GM13977 (cell line): ENCODE measurements at regions not wholly inside any gene's neighbourhood (a gene's known extent, or its start where the extent isn't known, plus 50 kb on each side); places are given as distances from the start of the nearest gene placed in this dataset.

Experiments used
- DNase-seq: peaks from one replicate; pipeline ENCODE4 v3.0.0; 2012; ENCODE audit warnings: low spot score
- in situ Hi-C: fragments of 300-500 bp; cut with MboI; formaldehyde crosslinking; loops from one replicate; pipeline ENCODE4 v1.12.0; 2022; ENCODE audit warnings: low sequenced_read_pairs, low pct_unique_long_range_greater_than_20kb, mixed read lengths, inconsistent platforms; ENCODE audit not compliant: unreplicated experiment
- TF ChIP-seq, protein P1 (sequence below): IDR thresholded peaks from 2 replicates; pipeline ENCODE4 v1.5.1; 2012; ENCODE audit warnings: mild to moderate bottlenecking, control low read depth; ENCODE audit not compliant: insufficient read depth; ENCODE audit errors: extremely low read depth, missing control alignments

DNA sequence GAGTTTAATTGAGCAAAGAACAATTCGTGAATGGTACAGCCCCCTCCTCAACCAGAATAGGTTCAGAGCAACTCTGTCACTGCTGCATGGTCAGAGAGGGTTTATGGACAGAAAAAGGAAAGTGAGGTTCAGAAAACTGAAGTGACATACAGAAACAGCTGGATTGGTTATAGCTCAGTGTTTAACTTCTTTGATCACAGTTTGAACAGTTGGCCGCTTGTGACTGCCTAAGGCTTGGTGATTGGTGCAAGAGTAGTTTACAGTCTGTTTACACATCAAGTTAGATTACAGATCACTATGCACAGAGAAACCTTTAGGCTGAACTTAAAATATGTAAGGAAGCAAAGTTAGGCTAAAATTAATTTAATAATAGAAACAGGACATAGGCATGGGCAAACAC lies 459.2 kb downstream of the KCNJ3 start:
- TF ChIP-seq, protein P1, sequence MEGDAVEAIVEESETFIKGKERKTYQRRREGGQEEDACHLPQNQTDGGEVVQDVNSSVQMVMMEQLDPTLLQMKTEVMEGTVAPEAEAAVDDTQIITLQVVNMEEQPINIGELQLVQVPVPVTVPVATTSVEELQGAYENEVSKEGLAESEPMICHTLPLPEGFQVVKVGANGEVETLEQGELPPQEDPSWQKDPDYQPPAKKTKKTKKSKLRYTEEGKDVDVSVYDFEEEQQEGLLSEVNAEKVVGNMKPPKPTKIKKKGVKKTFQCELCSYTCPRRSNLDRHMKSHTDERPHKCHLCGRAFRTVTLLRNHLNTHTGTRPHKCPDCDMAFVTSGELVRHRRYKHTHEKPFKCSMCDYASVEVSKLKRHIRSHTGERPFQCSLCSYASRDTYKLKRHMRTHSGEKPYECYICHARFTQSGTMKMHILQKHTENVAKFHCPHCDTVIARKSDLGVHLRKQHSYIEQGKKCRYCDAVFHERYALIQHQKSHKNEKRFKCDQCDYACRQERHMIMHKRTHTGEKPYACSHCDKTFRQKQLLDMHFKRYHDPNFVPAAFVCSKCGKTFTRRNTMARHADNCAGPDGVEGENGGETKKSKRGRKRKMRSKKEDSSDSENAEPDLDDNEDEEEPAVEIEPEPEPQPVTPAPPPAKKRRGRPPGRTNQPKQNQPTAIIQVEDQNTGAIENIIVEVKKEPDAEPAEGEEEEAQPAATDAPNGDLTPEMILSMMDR: no peak
- in situ Hi-C loops: no loop called here
- DNase-seq: no peak

DNA sequence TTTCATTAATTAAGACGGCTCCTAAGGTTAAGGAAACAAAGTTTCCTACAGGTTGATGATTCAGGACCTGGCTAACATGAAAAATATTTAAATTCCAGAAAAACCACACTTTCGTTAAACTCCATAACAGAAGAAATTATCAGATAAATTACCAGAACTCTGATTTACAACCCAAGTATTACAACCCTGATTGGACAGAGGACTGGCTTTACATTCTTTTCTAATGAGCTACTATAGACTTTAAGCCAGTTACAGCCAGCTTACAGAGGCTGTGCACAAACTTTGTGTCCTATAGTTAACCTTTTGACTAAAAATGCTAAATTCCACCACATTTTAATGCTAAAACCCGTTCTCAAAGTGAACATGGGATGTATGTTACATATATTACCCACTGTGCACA lies 458.6 kb downstream of the KCNJ3 start:
- in situ Hi-C loops: no loop called here
- TF ChIP-seq, protein P1: no peak

DNA sequence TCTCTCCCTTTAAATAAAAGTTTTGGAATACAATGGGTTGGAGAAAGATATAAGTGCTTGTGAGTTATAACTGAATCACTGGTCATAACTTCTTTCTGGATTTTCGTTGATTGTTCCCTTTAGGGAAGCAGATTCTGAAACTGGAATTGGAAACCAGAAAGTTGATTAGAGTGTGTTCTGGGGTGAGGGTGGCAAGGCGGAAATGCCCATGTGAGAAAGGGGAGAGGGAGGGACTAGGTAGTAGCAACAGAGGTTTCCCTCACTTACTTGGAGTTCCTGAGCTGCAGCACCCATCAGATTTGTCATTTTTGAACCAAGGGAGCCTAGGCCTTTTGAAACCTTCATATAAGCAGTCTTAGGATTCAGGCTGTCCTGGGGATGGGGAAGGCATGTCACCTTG lies 453.4 kb downstream of the KCNJ3 start:
- no peak for DNase-seq
- TF ChIP-seq, protein P1: no peak
- in situ Hi-C loops: no loop called here

More for the DNA sequence above, 458.6 kb downstream of the KCNJ3 start:
- DNase-seq: no peak

DNA sequence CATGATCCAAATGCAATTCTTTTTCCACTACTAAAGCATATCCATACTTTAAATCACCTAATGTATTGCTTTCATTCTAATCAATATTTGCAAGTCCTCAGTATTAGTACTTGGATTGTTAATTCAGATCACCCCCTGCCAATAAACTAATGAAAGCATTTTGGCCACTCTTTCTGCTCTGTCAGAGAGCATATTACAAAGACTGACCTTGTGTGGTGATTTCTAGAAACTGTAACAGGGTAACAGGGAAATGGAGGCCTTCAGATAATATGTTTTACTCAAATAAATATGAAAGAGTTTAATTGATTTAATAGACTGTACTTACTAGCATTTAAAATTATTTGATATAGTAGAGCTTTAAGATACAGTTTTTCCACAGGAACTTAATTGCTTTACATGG lies 453.0 kb downstream of the KCNJ3 start:
- in situ Hi-C loops: no loop called here
- TF ChIP-seq, protein P1: no peak
- DNase-seq: no peak

DNA sequence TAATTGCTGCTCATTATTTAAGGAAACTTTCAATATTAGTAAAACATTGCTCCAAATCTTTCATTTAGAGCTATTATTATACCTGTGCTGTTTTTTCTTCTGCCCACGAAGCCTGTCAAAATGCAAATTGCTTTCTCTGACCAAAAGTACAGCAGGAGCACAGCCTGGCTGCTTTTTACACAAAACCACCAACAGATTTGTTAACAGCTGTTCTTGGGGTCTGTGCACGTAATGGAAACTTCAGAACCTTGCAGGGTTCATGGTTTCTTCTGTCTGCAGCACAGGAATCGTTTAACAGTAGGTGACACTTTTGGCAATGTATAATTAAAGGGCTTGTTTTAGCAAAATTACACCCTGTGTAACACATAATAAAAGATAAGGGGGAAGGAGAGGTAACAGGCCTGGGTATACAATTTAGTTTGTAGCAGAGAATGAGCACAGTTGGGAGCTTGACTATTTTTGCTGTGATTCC lies 447.3 kb downstream of the KCNJ3 start:
- TF ChIP-seq, protein P1: no peak
- DNase-seq: peak; percentile 36
- in situ Hi-C loops: no loop called here

DNA sequence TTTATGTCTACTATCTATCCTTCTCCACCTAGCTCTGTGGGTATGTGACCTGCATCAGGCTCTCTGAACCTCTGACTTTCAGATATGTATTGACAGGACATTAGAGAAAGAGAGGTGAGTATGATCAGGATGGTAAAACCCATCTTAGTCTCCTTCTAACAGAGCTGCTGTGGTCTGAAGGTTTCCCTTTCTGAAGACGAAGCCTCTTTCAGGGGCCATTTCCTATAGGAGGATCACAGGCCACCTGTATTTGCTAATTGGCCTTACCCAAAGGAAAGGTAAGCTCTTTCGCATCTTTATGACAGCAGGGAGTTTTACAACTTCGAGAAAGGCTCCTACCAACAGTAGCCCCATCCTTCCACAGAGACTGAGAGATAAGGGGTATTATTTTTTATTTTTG lies 442.9 kb downstream of the KCNJ3 start:
- TF ChIP-seq, protein P1: no peak
- no peak for DNase-seq
- in situ Hi-C loops: no loop called here

DNA sequence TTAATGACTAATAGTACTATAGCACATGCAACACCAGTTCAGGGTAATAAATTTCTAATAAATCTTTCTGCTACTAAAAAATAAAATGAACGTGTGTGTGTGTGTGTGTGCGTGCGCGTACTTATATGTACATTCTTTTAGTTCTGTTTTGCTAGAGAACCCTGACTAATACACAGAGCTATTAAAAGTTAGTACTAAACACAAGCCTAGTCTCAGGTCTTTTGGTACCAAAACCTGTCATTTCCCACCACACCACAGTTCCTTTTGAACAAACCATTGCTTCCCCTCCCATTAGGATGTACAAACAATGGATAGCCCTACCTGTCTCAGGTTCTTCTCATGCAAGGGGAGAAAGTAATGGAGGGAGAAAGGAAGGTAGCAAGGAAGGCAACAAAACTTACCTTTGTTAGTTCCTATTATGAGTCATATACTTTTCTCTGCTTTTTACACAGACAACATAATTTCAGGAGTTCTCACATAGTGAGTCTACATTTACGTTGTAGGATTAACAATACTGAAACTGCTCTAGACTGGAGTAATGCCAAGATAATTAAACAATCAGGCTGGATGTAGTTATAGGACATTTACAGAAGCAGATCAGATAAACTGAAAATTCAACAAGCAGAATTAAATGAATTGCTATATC lies 427.2 kb downstream of the KCNJ3 start:
- no peak for DNase-seq
- TF ChIP-seq, protein P1: no peak
- in situ Hi-C loops: no loop called here
